GM23338 (cell line): ENCODE measurements at regions not wholly inside any gene's neighbourhood (a gene's known extent, or its start where the extent isn't known, plus 50 kb on each side); places are given as distances from the start of the nearest gene placed in this dataset.

ENCODE experiments used
- ATAC-seq: fragments of 200-7000 bp; cut with Tn5 transposase; 3 replicates; pipeline ENCODE4 v1.9.1; 2020
- DNase-seq: peaks from one replicate; pipeline ENCODE4 v3.0.0-alpha.2; 2015; ENCODE audit warnings: low spot score
- H2AFZ ChIP-seq: fragments of 200-600 bp; sonication (generic); 2 replicates; pipeline ENCODE4 v1.8.0; 2016; ENCODE audit warnings: antibody characterized with exemption, mild to moderate bottlenecking, moderate library complexity
- H3F3A ChIP-seq: fragments of 200-600 bp; sonication (generic); replicated peaks from 2 replicates; pipeline ENCODE4 v1.8.0; 2017; ENCODE audit warnings: antibody characterized with exemption, mixed run types, low read depth
- H3K27ac ChIP-seq: fragments of 200-600 bp; sonication (generic); 2 replicates; pipeline ENCODE4 v1.6.1; 2016; ENCODE audit warnings: low read depth
- H3K27me3 ChIP-seq: fragments of 200-600 bp; sonication (generic); 2 replicates; pipeline ENCODE4 v1.8.0; 2016; ENCODE audit warnings: mild to moderate bottlenecking, mixed run types, moderate library complexity; ENCODE audit not compliant: insufficient read depth
- H3K36me3 ChIP-seq: fragments of 200-600 bp; sonication (generic); 2 replicates; pipeline ENCODE4 v1.8.0; 2016; ENCODE audit warnings: mild to moderate bottlenecking; ENCODE audit not compliant: insufficient read depth
- H3K4me1 ChIP-seq: fragments of 200-600 bp; sonication (generic); 2 replicates; pipeline ENCODE4 v1.8.0; 2016; ENCODE audit warnings: mild to moderate bottlenecking, moderate library complexity; ENCODE audit not compliant: insufficient read depth
- H3K4me2 ChIP-seq: fragments of 200-600 bp; sonication (generic); 2 replicates; pipeline ENCODE4 v1.7.1; 2017; ENCODE audit warnings: mixed run types
- H3K4me3 ChIP-seq: fragments of 200-600 bp; sonication (generic); 2 replicates; pipeline ENCODE4 v1.6.1; 2016; ENCODE audit warnings: mixed run types
- H3K79me2 ChIP-seq: fragments of 200-600 bp; sonication (generic); replicated peaks from 2 replicates; pipeline ENCODE4 v1.8.0; 2017; ENCODE audit warnings: mild to moderate bottlenecking; ENCODE audit not compliant: insufficient read depth
- H3K9me2 ChIP-seq: fragments of 200-600 bp; sonication (generic); 2 replicates; pipeline ENCODE4 v1.8.0; 2017; ENCODE audit not compliant: insufficient read depth
- H4K20me1 ChIP-seq: fragments of 200-600 bp; sonication (generic); replicated peaks from 2 replicates; pipeline ENCODE4 v1.8.0; 2017; ENCODE audit warnings: mild to moderate bottlenecking; ENCODE audit not compliant: insufficient read depth
- H3K27ac Mint-ChIP-seq: 2 replicates; pipeline ENCODE4 v1.8.0; 2020; ENCODE audit warnings: inconsistent platforms, mild to moderate bottlenecking, moderate library complexity, mixed read lengths
- H3K27me3 Mint-ChIP-seq: 3 replicates; pipeline ENCODE4 v1.8.0; 2022; ENCODE audit warnings: low read depth, mild to moderate bottlenecking, moderate library complexity, mixed read lengths, inconsistent platforms; ENCODE audit not compliant: insufficient read depth, poor library complexity
- H3K36me3 Mint-ChIP-seq: 3 replicates; pipeline ENCODE4 v1.8.0; 2021; ENCODE audit warnings: low read depth, mild to moderate bottlenecking, inconsistent platforms, moderate library complexity, mixed read lengths
- H3K4me1 Mint-ChIP-seq: 3 replicates; pipeline ENCODE4 v1.8.0; 2020; ENCODE audit warnings: mild to moderate bottlenecking, inconsistent platforms, mixed read lengths
- H3K4me3 Mint-ChIP-seq: 3 replicates; pipeline ENCODE4 v1.8.0; 2021; ENCODE audit warnings: moderate library complexity, mild to moderate bottlenecking, inconsistent platforms, mixed read lengths
- H3K9me3 Mint-ChIP-seq: 3 replicates; pipeline ENCODE4 v1.8.0; 2020; ENCODE audit warnings: moderate library complexity, mild to moderate bottlenecking, inconsistent platforms, mixed read lengths
- CREB1 ChIP-seq: fragments of 250-450 bp; sonication (Bioruptor Pico); IDR thresholded peaks from 2 replicates; pipeline ENCODE4 v1.5.0; 2020; ENCODE audit warnings: low read depth, mild to moderate bottlenecking, moderate library complexity
- CTCF ChIP-seq, 2 experiments: fragments of 200-600 bp in 1 of 2; sonication (generic) in 1 of 2; conservative IDR thresholded peaks; 2 replicates each; pipeline versions ENCODE4 v1.5.1 to v1.6.1; 2016 to 2017; ENCODE audit warnings: antibody characterized with exemption in 2 of 2, low read depth in 2 of 2, mild to moderate bottlenecking in 2 of 2, moderate library complexity in 1 of 2
- ETS1 ChIP-seq: IDR thresholded peaks from 2 replicates; pipeline ENCODE4 v1.6.1; 2016; ENCODE audit warnings: antibody characterized with exemption
- POLR2AphosphoS5 ChIP-seq: IDR thresholded peaks from 2 replicates; pipeline ENCODE4 v1.6.1; 2016; ENCODE audit warnings: antibody characterized with exemption, low read depth
- REST ChIP-seq: IDR thresholded peaks from one replicate; pipeline ENCODE4 v1.6.1; 2018; ENCODE audit warnings: antibody characterized with exemption; ENCODE audit not compliant: unreplicated experiment
- STAT1 ChIP-seq: IDR thresholded peaks from one replicate; pipeline ENCODE4 v1.6.1; 2016; ENCODE audit warnings: antibody characterized with exemption; ENCODE audit not compliant: unreplicated experiment
- ZNF114 ChIP-seq: fragments of 250-450 bp; sonication (Bioruptor Pico); IDR thresholded peaks from 2 replicates; pipeline ENCODE4 v1.5.0; 2020; ENCODE audit warnings: mild to moderate bottlenecking, moderate library complexity
- TF ChIP-seq, protein P1 (sequence below): fragments of 250-450 bp; sonication (Bioruptor Pico); IDR thresholded peaks from 2 replicates; pipeline ENCODE4 v1.5.0; 2020; ENCODE audit warnings: mild to moderate bottlenecking, moderate library complexity

DNA sequence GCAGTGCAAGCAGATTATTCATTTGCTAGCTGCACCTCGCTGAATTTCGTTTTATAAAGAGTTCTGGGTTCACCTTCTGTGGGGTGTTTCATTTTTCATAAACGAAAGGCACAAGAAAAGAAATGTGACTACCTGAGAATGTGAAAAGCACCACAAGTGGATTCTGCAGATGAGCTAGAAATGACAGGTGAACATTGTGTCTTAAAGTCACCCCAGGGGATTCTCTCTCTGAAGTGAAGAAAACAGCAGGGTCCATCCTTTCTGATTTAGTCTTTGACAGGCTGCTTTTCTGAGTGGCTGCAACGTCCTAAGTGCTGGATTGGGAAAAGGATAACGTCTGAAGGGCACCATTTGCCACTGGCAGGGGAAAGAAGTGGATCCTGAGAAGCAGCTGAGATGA, 469.3 kb downstream of the SPATA31D1 start:
- H3K4me1 Mint-ChIP-seq: no peaks in the 10 kb centered on the region
- no peaks in the 10 kb centered on the region for H3K9me3 Mint-ChIP-seq

More for the DNA sequence above, 469.3 kb downstream of the SPATA31D1 start:
- H2AFZ ChIP-seq: no peak overlapping the region
- H3K27ac ChIP-seq: no peak overlapping the region
- H4K20me1 ChIP-seq: no peaks in the 10 kb centered on the region
- no peaks in the 10 kb centered on the region for H3K27me3 ChIP-seq
- H3K9me2 ChIP-seq: no peaks in the 10 kb centered on the region
- Mint-ChIP-seq H3K4me3 (no peak overlapping the region), H3K27ac (no peak overlapping the region), H3K36me3 (no peaks in the 10 kb centered on the region), H3K27me3 (no peaks in the 10 kb centered on the region)
- ATAC-seq (no peak), DNase-seq (no peak)
- H3K4me2 ChIP-seq: no peak overlapping the region
- H3K79me2 ChIP-seq: no peaks in the 10 kb centered on the region
- H3K36me3 ChIP-seq: no peaks in the 10 kb centered on the region
- H3F3A ChIP-seq: no peaks in the 10 kb centered on the region
- H3K4me3 ChIP-seq: no peak overlapping the region
- no peak for TF ChIP-seq CREB1 (CRISPR knock-in tag)
- TF ChIP-seq POLR2AphosphoS5: no peak
- TF ChIP-seq CTCF (conservative IDR thresholded peaks at IDR 0.05; ENCODE audit: low read depth in 2 of 2): no peak
- no peak for TF ChIP-seq REST
- TF ChIP-seq ETS1: no peak
- no peak for TF ChIP-seq ZNF114
- TF ChIP-seq, protein P1, sequence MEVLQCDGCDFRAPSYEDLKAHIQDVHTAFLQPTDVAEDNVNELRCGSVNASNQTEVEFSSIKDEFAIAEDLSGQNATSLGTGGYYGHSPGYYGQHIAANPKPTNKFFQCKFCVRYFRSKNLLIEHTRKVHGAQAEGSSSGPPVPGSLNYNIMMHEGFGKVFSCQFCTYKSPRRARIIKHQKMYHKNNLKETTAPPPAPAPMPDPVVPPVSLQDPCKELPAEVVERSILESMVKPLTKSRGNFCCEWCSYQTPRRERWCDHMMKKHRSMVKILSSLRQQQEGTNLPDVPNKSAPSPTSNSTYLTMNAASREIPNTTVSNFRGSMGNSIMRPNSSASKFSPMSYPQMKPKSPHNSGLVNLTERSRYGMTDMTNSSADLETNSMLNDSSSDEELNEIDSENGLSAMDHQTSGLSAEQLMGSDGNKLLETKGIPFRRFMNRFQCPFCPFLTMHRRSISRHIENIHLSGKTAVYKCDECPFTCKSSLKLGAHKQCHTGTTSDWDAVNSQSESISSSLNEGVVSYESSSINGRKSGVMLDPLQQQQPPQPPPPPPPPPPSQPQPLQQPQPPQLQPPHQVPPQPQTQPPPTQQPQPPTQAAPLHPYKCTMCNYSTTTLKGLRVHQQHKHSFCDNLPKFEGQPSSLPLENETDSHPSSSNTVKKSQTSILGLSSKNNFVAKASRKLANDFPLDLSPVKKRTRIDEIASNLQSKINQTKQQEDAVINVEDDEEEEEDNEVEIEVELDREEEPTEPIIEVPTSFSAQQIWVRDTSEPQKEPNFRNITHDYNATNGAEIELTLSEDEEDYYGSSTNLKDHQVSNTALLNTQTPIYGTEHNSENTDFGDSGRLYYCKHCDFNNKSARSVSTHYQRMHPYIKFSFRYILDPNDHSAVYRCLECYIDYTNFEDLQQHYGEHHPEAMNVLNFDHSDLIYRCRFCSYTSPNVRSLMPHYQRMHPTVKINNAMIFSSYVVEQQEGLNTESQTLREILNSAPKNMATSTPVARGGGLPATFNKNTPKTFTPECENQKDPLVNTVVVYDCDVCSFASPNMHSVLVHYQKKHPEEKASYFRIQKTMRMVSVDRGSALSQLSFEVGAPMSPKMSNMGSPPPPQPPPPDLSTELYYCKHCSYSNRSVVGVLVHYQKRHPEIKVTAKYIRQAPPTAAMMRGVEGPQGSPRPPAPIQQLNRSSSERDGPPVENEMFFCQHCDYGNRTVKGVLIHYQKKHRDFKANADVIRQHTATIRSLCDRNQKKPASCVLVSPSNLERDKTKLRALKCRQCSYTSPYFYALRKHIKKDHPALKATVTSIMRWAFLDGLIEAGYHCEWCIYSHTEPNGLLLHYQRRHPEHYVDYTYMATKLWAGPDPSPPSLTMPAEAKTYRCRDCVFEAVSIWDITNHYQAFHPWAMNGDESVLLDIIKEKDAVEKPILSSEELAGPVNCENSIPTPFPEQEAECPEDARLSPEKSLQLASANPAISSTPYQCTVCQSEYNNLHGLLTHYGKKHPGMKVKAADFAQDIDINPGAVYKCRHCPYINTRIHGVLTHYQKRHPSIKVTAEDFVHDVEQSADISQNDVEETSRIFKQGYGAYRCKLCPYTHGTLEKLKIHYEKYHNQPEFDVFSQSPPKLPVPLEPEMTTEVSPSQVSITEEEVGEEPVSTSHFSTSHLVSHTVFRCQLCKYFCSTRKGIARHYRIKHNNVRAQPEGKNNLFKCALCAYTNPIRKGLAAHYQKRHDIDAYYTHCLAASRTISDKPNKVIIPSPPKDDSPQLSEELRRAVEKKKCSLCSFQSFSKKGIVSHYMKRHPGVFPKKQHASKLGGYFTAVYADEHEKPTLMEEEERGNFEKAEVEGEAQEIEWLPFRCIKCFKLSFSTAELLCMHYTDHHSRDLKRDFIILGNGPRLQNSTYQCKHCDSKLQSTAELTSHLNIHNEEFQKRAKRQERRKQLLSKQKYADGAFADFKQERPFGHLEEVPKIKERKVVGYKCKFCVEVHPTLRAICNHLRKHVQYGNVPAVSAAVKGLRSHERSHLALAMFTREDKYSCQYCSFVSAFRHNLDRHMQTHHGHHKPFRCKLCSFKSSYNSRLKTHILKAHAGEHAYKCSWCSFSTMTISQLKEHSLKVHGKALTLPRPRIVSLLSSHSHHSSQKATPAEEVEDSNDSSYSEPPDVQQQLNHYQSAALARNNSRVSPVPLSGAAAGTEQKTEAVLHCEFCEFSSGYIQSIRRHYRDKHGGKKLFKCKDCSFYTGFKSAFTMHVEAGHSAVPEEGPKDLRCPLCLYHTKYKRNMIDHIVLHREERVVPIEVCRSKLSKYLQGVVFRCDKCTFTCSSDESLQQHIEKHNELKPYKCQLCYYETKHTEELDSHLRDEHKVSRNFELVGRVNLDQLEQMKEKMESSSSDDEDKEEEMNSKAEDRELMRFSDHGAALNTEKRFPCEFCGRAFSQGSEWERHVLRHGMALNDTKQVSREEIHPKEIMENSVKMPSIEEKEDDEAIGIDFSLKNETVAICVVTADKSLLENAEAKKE (CRISPR knock-in tag): no peak
- TF ChIP-seq STAT1: no peak
- no peaks in the 10 kb centered on the region for H3K4me1 ChIP-seq
